NOMO-1 (cell line): ENCODE measurements at regions not wholly inside any gene's neighbourhood (a gene's known extent, or its start where the extent isn't known, plus 50 kb on each side); places are given as distances from the start of the nearest gene placed in this dataset.

ENCODE experiments used
- DNase-seq, 2 experiments: peaks; one replicate each; lab custom pipeline; 2025; ENCODE audit not compliant: unreplicated experiment in 2 of 2; lab: John Stamatoyannopoulos, UW

DNA sequence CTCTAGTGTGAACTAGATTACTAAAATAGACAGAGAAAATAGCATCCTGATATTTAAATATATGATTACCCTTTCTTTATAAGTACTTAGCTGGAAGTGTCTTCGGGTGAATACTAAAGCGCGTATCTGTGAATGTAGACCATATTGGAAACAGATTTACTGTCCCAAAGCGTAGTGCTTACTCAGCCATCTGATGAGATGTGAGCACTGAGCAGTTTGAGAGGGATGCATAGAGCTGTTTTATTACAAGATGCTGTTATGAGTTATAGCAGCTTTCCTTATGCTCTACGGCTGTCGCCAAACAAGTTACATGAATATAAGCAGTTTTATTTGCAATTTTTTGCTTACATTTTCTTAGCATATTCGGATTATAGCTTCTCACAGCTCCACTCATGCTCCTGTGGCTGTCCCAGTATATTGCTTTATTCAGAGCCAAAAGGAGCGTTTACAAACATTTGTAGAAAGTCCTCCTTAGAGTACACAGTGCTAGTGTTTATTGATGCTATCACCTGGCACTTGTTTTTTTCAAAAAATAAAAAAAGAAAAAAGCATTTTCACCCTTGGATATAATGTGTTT, 981.4 kb upstream of the WWC1 start:
- DNase-seq = no peak

DNA sequence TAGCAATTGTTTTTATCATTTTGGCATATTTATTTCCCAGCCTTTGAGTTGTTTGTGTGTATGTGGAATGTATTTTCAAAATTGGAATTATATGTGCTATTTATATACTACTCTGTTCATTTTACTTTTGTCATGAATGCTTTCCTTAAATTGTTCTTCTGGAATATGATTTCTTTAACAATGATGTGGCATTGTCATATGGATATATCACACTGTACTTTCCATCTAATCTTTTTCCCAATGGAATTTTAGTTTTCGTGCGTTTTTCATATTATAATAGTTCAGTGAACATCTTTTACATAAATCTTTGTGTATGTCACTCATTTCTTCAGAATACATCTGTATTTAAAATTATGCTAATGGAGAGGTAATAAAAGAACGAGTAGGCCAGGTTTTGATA, 980.1 kb upstream of the WWC1 start:
- DNase-seq = no peak

DNA sequence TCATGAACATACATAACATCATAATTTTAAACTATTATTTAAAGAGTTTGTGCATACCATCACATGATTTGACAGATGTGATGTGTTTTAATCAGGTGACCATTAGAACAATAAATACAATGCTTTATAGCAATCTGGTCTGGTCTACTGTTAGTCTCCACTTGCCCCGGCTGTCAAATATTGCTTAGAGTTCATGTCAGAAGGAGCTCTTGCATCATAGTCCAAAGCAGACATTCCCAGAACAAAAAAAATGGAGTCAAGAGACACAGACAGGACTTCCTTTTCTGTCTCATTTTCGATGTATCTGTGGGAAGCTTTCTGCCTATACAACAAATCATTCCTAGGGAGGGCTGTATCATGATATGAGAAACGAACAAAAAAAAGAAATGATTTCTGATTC, 979.2 kb upstream of the WWC1 start:
- DNase-seq = no peak

DNA sequence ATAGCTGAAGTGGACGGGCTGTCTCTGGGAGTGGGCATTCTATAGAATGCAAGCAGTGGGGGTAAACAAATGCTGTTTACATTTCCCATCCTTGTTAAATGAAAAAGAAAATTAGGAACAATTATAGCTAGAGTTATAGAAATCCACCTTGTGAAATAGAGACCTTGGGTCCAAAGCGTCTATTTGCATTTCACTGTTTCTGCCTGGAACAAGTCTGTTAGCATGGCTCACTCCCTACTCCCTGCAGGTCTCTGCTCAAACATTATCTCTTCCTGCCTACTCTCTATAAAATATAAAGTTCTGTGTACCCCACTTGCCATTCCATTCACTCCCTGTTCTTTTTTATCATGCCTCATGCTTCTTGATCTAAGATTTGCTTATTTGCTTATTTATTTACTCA, 975.7 kb upstream of the WWC1 start:
- DNase-seq = no peak

DNA sequence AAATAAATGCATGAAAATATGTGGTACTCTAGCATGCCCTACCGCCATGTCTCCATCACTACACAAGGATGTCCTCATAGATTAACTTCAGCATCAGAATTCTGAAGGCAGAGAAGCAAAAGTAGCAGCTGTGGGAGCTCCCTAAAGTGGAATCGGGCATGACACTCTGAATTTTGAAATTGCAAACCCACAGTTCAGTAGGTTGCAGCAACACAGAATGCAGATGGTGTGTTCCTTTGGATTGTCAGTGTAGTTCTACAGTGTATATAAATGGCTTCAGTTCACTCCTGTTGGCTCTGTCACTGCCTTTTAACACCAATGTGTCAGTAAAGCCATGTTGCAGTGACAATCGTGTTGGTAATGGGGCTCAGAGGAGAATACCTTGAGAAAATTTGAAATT, 973.6 kb upstream of the WWC1 start:
- DNase-seq = no peak

DNA sequence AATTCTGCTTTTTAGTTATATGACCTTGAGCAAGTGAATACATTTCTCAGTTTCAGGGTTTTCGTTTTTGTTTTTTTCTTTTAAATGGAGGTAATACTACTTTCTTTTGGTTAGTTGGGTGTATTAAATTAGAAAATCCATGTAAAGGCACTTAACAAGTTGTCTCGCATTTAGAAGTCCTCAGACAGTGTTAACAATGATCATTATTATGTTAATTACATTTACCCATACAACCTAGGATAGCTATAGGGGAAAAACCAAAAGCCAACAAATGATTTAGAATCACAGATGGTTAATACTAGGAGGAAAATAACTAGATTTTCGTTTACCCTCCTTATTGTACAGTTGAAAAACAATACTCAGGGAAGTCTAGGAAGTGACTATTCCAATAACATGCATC, 972.2 kb upstream of the WWC1 start:
- DNase-seq = no peak

DNA sequence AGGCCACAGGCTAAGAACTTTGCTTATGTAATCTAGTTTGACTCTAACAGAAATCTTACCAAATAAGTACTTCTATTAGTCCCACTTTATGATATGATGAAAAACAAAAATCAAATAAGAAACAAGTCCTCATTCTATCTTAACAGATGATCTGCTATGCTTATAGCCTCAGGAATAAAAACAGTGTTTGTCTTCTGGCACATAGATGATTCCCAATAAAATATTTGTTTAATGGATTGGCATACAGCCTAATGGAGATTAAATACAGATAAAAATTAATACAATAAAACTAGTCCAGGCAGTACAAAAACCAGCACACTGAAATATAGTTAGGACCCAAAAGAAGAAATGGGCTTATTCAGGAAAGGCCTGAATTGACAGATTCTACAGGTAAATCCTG, 971.4 kb upstream of the WWC1 start:
- DNase-seq = no peak

DNA sequence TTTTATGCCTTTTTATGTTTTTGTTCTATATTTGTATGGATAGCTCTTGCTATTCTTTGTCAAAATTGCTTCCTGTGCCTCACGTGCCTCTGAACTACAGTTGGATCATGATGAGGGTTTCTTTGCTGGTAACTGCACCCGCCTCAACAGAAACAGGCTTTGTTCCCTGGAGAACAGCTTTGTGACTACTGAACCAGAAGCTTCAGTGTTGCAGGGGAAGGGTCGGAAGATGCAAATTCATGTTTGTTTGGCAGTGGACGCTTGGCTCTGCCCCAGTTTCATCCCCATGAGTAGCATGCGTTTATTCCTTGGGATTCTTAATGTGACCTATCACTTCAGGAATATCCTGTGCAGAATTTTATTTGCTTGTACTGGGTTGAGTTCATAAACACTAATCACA, 959.1 kb upstream of the WWC1 start:
- no peak for DNase-seq

DNA sequence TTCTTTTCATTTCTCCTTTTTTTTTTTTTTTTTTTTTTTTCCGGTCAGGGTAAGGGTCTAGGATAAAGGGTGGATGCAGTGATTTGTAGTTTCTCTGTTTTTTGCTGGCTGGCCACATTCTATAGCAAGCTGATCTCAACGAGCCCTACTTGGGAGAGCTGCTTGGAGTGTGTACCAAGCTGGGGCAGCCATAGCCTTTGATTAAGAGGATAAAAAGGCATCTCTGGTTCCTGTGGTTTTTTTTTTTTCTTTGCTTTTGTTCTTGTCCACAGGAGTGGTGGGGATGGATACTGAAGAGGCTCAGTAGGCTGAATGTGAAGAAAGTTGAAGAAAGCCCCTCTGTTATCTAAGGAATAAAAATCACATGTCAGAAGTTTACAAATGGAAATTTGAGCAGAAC, 955.3 kb upstream of the WWC1 start:
- DNase-seq = no peak

DNA sequence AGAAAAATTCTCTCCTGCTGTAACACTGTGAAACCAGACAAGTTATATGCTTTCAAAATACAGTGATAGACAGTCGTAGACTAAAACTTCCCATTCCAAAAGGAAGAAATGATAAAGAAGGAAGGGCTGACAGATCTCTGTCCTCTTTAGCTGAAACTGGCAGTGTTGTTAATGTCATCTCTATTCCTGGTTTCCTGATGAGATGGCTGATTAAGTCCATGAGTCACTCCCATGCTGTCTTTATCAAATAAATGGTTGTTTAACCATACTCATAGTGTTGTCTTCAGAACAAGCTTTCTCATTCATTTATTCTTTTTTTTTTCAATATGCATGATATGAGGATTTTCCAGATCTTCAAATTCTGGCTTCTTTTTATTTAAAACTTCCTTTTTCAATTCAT, 952.2 kb upstream of the WWC1 start:
- no peak for DNase-seq

DNA sequence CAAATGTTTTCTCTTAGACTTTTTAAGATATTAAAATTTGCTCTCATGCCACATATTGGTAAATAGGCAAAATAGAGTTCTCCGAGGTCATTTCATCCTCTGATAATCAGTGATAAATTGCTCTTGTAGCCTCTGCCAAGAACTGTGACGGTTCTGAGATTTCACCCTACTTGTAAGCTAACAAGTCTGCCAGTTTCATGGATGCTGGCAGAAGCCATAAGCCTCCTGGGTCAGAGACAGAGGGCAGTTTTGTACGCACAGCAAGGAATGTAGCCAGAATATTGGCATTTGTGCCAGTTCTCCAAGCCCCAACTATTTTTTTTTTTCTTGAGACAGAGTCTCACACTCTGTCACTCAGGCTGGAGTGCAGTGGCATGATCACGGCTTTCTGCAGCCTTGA, 945.0 kb upstream of the WWC1 start:
- no peak for DNase-seq

DNA sequence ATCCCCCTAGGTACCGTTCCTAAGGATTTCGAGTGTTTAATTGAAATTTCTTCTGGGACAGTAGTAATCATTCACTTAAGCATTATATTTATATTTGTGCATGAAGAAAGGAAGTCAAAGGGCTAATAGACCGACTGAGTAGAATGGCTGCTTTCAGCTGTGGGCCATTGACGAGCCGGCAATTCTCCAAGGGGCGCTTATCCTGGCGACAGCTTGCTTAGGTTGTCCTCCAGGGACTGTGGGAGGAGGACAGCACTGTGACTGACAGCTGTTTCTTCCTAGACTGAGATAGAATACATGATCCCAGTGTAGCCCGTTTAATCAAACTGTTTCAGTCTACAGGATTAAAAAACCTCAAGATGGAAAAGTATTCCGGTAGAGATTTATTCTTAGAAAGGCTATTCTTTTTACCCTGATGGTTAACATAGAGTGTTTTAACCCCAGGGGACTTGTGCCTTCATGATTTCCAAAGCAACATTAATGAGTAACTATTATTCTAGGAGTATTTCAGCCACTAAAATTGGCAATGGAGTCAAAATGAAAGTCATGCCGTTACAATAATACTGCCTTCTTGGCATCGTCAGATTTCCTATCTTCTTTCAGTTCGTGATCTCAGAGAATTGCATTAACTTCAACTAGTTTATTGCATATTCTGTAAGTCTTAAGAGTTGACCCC, 943.1 kb upstream of the WWC1 start:
- no peak for DNase-seq

DNA sequence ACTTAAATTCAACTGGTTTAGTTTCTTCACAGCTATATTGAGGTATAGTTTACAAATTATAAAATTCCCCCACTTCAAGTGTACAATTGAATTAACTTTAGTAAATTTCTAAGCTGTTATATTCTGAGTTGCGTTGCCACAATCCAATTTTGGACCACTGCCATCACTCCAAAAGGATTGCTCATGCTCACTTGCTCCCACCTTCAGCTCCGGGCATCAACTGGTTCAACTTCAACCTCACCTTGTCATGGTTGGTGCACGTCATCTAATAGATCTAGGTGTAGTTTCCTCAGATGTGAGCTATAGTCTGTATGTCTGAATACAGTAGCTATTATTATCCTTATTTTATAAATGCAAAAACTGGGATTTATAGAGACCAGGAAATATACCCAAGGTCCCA, 942.5 kb upstream of the WWC1 start:
- no peak for DNase-seq

DNA sequence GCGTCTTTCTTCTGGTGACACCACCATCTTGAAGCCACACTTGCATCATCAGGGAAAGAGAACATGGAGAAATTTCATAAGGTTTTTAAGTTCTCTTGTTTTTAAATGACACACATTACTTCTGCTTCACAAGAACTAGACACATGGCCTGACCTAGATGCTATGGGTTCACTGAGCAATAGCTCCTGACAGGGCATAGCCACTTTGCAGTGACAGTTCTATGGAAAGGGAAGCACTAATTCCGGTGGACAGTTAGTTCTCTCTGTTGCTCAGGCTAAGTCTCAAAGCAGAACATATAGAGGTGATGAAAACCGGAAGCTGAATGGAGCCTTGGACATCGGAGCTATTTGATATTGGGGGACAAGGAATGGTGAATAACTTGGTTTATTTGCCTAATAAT, 940.1 kb upstream of the WWC1 start:
- DNase-seq = no peak

DNA sequence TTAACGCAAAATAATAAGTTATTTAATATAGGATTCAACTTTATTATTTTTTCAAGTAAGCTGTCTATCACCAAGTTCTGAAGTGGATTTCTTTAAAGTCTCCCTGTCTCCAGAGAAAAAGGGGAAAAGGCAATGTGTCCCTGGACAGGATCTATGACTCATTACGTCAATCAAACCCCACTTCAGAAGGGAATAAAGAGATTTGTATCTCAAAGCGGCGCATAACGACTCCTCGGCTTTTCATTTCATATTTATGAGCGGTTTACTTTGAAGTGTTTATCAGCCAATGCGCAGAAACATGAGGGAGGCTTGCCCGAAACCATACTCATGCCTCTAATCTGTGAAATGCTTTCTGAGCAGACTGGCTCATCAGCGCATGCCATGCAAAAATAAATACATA, 938.6 kb upstream of the WWC1 start:
- DNase-seq = no peak

DNA sequence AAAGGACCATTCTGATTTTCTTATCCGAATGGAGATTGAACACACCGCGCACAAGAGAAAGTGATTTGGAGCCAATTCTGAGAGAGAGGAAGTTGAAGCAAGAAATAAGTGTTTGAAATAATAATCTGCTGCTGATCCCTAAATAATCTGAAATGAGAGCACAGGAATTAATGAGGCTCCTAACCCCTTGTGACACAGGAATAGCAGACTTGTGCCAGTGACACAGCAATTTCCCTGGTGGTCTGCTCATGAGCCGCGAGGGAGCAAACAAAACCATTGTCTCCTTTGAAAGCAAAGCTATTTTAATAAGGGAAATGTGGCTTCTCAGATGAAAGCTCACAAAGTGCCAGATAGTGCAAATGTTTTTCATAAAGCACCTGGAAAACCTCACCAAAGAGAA, 936.1 kb upstream of the WWC1 start:
- no peak for DNase-seq

DNA sequence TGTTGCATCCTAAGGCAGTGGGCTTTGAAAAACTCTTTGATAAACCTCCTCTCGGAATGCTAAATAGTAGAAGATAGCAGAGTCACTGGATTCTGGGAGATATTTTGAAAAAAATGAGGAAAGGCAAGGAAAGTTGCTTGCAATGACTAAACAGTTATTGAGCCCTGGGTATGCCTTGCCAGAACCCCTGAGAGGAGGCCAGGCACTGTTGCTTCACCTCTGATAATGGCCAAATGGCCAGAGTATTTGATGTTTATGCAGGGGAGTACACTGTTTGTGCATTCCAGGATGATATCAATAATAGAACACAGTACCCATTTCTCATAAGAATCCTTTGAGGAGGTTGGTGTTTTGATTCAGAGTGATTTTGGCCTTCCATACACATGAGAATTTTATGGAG, 935.1 kb upstream of the WWC1 start:
- no peak for DNase-seq

DNA sequence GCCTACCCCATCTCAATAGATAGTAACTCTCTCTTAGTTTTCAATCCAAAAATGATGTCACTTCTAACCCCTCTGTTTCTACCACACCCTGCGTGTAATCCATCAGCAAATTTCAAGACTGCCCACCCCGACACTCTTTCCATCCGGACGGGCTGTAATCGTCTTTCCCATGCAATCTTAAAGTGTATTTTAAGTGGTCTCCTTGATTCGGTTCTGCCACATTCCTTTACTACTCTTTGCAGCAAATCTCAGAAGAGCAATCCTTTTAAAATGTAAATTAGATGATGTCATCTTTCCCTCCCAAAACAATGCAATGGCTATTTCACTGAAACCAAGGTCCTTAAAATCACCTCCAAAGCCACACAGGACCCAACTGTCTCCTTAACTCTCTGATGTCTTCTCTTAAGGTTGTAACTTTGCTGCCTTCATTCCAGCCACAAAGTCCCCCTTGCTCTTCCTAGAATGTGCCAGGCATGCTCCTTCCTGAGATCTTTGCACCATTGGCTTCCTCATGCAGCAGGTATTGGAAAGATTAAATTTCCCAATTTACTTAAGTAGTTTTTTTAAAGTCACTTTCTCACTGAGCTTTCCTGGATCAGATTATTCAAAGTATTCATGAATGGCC, 932.5 kb upstream of the WWC1 start:
- DNase-seq = no peak

DNA sequence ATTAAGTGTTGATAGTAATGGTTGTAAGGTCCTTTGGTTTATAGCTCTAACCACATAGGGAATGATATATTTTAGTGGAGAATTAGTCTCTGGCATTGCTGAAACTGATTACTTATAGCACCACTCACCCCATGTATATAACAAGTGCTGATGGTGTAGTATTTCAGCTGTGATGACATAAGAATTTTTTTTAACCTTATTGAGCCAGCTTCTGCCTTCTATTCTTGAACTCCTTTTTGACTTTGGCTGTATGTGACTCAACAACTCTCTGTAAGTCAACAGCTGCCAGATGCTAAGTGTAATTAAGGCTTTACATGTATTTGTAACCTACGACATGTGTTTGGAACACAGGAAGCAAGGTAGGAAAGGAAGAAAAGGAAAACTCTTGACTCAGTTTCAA, 929.6 kb upstream of the WWC1 start:
- no peak for DNase-seq

DNA sequence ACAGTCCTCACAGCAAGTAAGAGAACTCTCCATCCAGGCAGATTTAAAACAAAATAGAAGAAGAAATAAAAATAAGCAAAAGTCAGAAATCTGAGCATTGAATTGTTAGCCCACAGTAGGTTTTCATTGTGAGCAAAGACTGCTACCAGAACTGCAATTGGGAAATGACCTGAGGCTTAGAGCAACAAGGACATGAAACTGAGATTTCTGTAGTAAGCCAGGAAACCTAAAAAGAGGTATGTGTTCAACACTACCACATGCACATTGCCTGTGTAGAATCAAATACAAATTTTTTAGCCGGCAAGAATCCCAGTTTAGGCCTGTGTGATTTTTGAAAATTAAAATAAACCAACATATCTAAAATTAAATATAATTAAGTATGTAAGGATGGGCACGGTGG, 928.4 kb upstream of the WWC1 start:
- no peak for DNase-seq

DNA sequence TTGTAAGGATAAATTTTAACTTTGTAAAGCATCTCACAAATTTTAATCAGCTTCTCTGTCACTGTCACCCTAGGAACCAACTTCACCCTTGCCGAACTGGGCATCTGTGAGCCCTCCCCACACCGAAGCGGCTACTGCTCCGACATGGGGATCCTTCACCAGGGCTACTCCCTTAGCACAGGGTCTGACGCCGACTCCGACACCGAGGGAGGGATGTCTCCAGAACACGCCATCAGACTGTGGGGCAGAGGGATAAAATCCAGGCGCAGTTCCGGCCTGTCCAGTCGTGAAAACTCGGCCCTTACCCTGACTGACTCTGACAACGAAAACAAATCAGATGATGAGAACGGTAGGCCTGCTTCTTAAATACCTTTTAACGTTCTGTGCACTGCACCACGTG, 916.3 kb upstream of the WWC1 start:
- no peak for DNase-seq

DNA sequence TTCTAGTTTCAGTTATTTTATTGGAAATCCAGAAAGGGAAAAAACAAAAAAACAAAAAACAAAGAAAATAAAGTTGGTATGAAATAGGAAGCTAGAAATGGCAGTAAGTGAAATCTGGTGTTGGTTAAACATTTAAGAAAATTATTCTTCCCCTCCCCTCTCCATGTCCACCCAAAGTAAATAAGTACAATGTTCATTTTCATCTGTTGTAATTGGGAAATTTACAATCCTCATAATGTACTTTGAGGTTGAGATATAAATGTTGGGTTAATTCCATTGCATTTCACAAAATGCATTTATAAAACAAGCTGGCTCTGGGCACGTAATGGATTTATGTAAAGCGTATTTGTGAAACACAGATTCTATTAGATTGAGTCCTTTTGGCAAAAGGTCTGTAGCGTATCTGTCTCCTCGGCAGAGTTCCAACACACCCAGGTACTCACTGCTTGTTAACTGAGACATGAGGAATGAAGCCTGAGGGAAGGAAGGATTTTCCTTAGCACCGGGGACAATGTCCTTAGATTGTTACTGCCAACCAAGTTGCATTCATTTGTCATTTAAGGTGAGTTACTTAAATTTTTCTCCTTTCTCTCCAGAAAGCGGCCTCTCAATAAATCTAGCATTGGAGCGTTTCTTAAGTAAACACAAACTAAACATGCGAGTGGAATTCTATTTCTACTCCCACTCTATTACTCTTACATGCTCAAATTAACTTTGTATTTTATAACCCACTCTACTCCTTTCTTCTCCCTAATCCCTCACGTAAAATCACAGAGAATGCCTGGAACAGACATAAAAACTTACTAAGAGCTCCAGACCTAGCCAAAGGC, 912.3 kb upstream of the WWC1 start:
- DNase-seq = no peak
